Pancreas (tissue), 10 donors: ENCODE measurements at regions not wholly inside any gene's neighbourhood (a gene's known extent, or its start where the extent isn't known, plus 50 kb on each side); places are given as distances from the start of the nearest gene placed in this dataset.

Source experiments
- ATAC-seq, 4 donors: fragments of 200-7000 bp; cut with Tn5 transposase; one replicate each; pipeline versions ENCODE4 v1.8.0 to v1.9.1; 2020; ENCODE audit warnings: mild to moderate bottlenecking in 4 of 4, moderate library complexity in 4 of 4
- DNase-seq, 6 donors: peaks; one replicate each; pipeline ENCODE4 v3.0.0-alpha.2; 2020
- FAIRE-seq: peaks from 2 replicates; lab custom pipeline; 2012; peaks lifted over from hg19 to GRCh38; lab: Jason Lieb, UNC
- H3K27ac ChIP-seq, 4 donors: fragments of 200-600 bp; sonication (generic); 1 replicate in 3 of 4; 2 replicates in 1 of 4; pipeline versions ENCODE4 v1.5.0 to v1.8.0; 2020
- H3K27me3 ChIP-seq, 4 donors: fragments of 200-600 bp; one replicate each; pipeline ENCODE4 v1.8.0; 2021
- H3K36me3 ChIP-seq, 3 donors: fragments of 200-600 bp; sonication (generic) in 1 of 3; one replicate each; pipeline versions ENCODE4 v1.5.0 to v1.8.0; 2020 to 2021
- H3K4me1 ChIP-seq, 3 donors: fragments of 200-600 bp; one replicate each; pipeline ENCODE4 v1.8.0; 2021
- H3K4me3 ChIP-seq, 4 donors: fragments of 200-600 bp; sonication (generic) in 2 of 4; one replicate each; pipeline versions ENCODE4 v1.5.0 to v1.8.0; 2020 to 2021
- H3K9me3 ChIP-seq, 4 donors: fragments of 200-600 bp; one replicate each; pipeline ENCODE4 v1.8.0; 2021
- CTCF ChIP-seq, 4 donors: fragments of 200-600 bp; sonication (generic) in 3 of 4; IDR thresholded peaks; one replicate each; pipeline versions ENCODE4 v1.5.0 to v1.8.0; 2021; ENCODE audit warnings: antibody characterized with exemption in 4 of 4
- WGBS, 2 donors: extraction: QIAGEN DNeasy Blood & Tissue Kit; methylation state at CpG; one replicate each; pipeline ENCODE4 v1.1.7; 2013; 5-methylcytosine and 5-hydroxymethylcytosine counted together
- intact Hi-C, 3 donors: fragments of 100-400 bp; cut with DNase I; formaldehyde crosslinking; loops; one replicate each; pipeline versions ENCODE4 v1.11.1 to v1.14.2; 2022
- donor health status: healthy with polysubstance abuse.
- donor health status: DM: no; HTN: no; CAD: no; lungs with moderate emphysema.
- donor health status: DM: no; HTN: no; CAD: no.
- donor health status: control.
- donor health status: control.
- donor health status: Bipolar disorder and iron deficiency.
- donor health status: DM: yes; HTN: yes; CAD: no.
- donor health status: DM: no; HTN: no; CAD: no.
- donor health status: DM: no; HTN: no; CAD: no.
- donor health status: DM: yes; HTN: yes; CAD: no.

- intact Hi-C loops, result no loop called here
- no peak for DNase-seq
- Histone ChIP-seq H3K4me1 (no peaks in the 10 kb centered on the region), H3K9me3 (no peaks in the 10 kb centered on the region), H3K27me3 (no peaks in the 10 kb centered on the region), H3K36me3 (no peaks in the 10 kb centered on the region), H3K4me3 (no peak overlapping the region), H3K27ac (no peak overlapping the region)
- 57 to 59% methylated on average over 2 of the region's 2 CpGs for WGBS, 2 donors
- no peak for TF ChIP-seq CTCF (IDR thresholded peaks at IDR 0.05)
- no peak for ATAC-seq
- no peak for FAIRE-seq
Observed at GRCh38 chr9:18229992-18230676, 243.8 kb upstream of the ADAMTSL1 start.

DNA sequence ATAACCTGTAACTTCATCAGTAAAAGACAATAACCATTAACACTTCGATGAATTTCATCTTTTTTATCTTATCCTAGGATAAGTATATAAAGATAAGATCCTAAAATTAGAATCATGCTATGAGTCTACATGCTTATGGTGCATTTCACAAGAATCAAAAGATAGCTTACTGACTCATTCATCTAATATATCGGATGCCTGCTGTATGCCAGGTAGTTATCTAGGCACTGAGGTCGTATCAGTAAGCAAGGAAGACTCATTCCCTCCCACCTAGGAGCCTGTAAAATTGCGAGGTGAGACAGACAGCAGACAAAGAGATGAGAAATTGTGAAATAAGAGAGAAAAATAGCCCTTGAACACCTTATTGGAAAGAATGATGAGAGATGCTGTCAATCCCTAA is 240.6 kb upstream of the ADAMTSL1 start:
- no peak for ATAC-seq
- DNase-seq, result no peak
- WGBS, 2 donors, result 49 to 58% methylated on average over 4 of the region's 4 CpGs
- TF ChIP-seq CTCF (IDR thresholded peaks at IDR 0.05), result no peak
- no peaks in the 10 kb centered on the region for H3K4me1 ChIP-seq
- no peaks in the 10 kb centered on the region for H3K9me3 ChIP-seq
- no peak for FAIRE-seq
- no peak overlapping the region for H3K27ac ChIP-seq
- intact Hi-C loops, result no loop called here
- H3K36me3 ChIP-seq, result no peaks in the 10 kb centered on the region
- no peak overlapping the region for H3K4me3 ChIP-seq
- no peaks in the 10 kb centered on the region for H3K27me3 ChIP-seq

DNA sequence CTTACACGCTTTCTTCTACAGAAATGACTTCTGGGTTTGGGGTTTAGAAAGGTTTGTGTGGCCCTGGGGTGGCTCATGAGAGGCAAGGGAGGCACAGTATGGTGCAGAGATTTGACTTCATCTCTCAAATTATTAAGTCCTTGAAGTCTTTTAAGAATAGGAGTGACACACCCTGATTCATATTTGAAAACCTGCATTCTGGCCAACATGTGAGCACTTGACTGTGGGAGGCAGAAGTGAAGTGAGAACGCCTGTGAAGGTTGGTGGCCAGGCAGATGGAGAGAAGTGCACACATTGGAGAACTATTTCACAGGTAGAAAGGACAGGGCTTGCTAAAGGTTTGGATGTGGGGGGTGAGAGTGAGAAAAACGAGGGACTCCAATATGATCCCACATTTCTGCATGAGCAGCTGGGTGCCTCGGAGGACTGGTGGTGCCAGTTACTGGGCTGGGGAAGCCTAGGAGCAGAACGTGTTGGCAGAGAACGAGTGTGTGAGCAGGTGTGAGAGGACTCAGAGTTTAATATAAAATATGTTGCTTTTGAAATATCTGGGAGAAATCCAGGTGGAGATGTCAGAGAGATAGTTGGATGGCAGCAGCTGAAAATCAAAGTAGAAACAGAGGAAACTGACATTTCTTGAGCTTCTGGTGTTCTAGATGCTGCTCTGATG is 240.0 kb upstream of the ADAMTSL1 start:
- Histone ChIP-seq H3K27me3 (no peaks in the 10 kb centered on the region), H3K9me3 (no peaks in the 10 kb centered on the region), H3K4me1 (no peaks in the 10 kb centered on the region), H3K36me3 (no peaks in the 10 kb centered on the region), H3K27ac (no peak overlapping the region), H3K4me3 (no peak overlapping the region)
- WGBS, 2 donors, result 49 to 59% methylated on average over 6 of the region's 6 CpGs
- no peak for FAIRE-seq
- no peak for ATAC-seq
- TF ChIP-seq CTCF (IDR thresholded peaks at IDR 0.05), result no peak
- intact Hi-C loops, result no loop called here
- DNase-seq, result no peak

GRCh38 chr9:18235181-18235908 is 238.6 kb upstream of the ADAMTSL1 start:
- 65 to 80% methylated on average over 6 of the region's 6 CpGs for WGBS, 2 donors
- Histone ChIP-seq H3K4me1 (no peaks in the 10 kb centered on the region), H3K9me3 (no peaks in the 10 kb centered on the region), H3K4me3 (no peak overlapping the region), H3K36me3 (no peaks in the 10 kb centered on the region), H3K27me3 (no peaks in the 10 kb centered on the region), H3K27ac (no peak overlapping the region)
- FAIRE-seq, result no peak
- ATAC-seq, result no peak
- intact Hi-C loops, result no loop called here
- no peak for TF ChIP-seq CTCF (IDR thresholded peaks at IDR 0.05)
- no peak for DNase-seq
